ENCODE measurements at regions not wholly inside any gene's neighbourhood (a gene's known extent, or its start where the extent isn't known, plus 50 kb on each side); places are given as distances from the start of the nearest gene placed in this dataset.

- TF ChIP-seq CTCF (IDR thresholded peaks at IDR 0.05) = no peak
- TF ChIP-seq POLR2AphosphoS5 (IDR thresholded peaks at IDR 0.05) = no peak
These were observed 443.5 kb upstream of the RGS6 start for GRCh38 chr14:71488703-71489191.

All from sigmoid colon (tissue), 4 donors.